HCT116 (cell line): ENCODE measurements at regions not wholly inside any gene's neighbourhood (a gene's known extent, or its start where the extent isn't known, plus 50 kb on each side); places are given as distances from the start of the nearest gene placed in this dataset.
"Not testable (repeated sequence)": the region's sequence is repeated elsewhere in the genome, so short reads cannot be mapped to it uniquely, and the experiment has no call there.

Source experiments
- CTCF ChIP-seq, 3 experiments: fragments of 200-600 bp in 1 of 3; sonication (generic) in 1 of 3; IDR thresholded peaks in 2 of 3; conservative IDR thresholded peaks in 1 of 3; 2 replicates each; pipeline ENCODE4 v1.5.1; 2012 to 2017; ENCODE audit warnings: low read depth in 2 of 3, low read length in 2 of 3, antibody characterized with exemption in 1 of 3, borderline replicate concordance in 1 of 3, control low read depth in 1 of 3, mild to moderate bottlenecking in 1 of 3, mixed read lengths in 1 of 3, mixed run types in 1 of 3, moderate library complexity in 1 of 3; ENCODE audit not compliant: insufficient read depth in 1 of 3
- EZH2 ChIP-seq: fragments of 200-600 bp; sonication (generic); IDR thresholded peaks from 2 replicates; pipeline ENCODE4 v1.6.1; 2017; ENCODE audit warnings: antibody characterized with exemption, mixed run types
- MAX ChIP-seq: IDR thresholded peaks from 2 replicates; pipeline ENCODE4 v1.6.1; 2012
- POLR2A ChIP-seq: IDR thresholded peaks from 2 replicates; pipeline ENCODE4 v1.7.0; 2011; ENCODE audit warnings: borderline replicate concordance; ENCODE audit not compliant: insufficient read depth, insufficient read length; ENCODE audit errors: extremely low read depth
- POLR2AphosphoS5 ChIP-seq: IDR thresholded peaks from 2 replicates; pipeline ENCODE4 v1.6.1; 2011; ENCODE audit warnings: mild to moderate bottlenecking, low read depth, low read length, moderate library complexity
- YY1 ChIP-seq: IDR thresholded peaks from 2 replicates; pipeline ENCODE4 v1.6.1; 2011; ENCODE audit warnings: low read length, low read depth, moderate library complexity, mild to moderate bottlenecking; ENCODE audit not compliant: insufficient replicate concordance; ENCODE audit errors: extremely low read depth

- TF ChIP-seq YY1; CTCF (IDR thresholded peaks at IDR 0.05 in 2 of 3, conservative IDR thresholded peaks at IDR 0.05 in 1 of 3; ENCODE audit: borderline replicate concordance in 1 of 3, insufficient read depth in 1 of 3, low read depth in 2 of 3, low read length in 2 of 3); POLR2A; POLR2AphosphoS5; EZH2; MAX: not testable (repeated sequence)
Measured at GRCh38 chr6:4218619-4219317, 83.4 kb upstream of the ECI2 start.
